RPMI8226 (cell line): ENCODE measurements at regions not wholly inside any gene's neighbourhood (a gene's known extent, or its start where the extent isn't known, plus 50 kb on each side); places are given as distances from the start of the nearest gene placed in this dataset.
"Not testable (repeated sequence)": the region's sequence is repeated elsewhere in the genome, so short reads cannot be mapped to it uniquely, and the experiment has no call there.

ENCODE experiments used
- DNase-seq: peaks from one replicate; pipeline ENCODE4 v3.0.0-alpha.2; 2015

DNA sequence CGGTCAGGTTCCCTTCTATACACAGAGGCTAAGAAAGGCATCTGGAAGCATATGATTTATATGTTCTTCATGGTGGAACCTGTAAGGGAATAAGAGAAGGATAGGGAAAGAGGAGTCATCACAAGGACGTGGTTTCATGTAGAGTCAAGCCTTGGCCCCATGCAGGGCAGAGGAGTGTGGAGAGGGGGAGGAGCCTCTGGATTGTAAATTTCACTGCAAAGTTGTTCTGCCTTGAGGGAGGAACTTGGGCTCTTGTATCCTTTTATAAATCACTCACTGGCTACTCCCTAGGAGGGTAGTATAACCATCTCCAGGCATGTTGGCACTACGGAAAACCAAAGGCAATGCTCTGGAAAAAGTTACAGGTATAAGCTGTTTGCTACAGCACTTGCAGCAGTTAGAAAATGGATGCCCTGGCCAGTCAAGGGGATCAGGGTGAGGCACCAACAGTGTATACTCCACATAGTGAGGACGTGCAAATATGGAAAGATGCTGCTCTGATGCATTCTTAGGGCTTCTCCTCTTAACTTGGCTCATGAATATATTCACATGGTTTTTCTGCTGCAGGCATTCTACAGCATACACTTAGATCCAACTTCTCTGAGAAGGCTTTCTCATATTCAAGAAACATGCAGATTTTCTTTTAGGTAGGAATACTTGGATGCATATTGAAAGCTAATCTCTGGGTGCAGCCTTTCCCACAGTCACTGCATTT, 60.3 kb upstream of the ZNF81 start:
- no peak for DNase-seq

GRCh38 chrX:47772764-47773163, 63.9 kb upstream of the ZNF81 start:
- DNase-seq = no peak

DNA sequence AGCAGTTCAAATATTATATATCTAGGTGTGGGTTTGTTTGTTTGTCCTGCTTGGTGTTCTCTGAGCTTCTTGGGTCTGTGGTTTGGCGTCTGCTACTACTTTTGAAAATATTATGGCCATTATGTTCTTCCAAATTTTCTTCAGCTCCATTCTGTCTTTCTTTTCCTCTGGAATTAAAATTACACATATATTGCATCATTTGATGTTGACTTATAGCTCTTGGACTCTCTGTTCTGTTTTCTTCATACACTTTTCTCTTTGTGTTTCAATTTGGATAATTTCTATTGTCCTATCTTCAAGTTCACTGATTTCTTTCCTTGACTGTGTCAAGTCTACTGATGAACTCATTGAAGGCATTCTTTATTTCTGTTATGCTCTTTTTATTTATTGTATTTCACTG, 65.2 kb upstream of the ZNF81 start:
- no peak for DNase-seq

GRCh38 chrX:47762826-47763225, 73.9 kb upstream of the ZNF81 start:
- not testable (repeated sequence) for DNase-seq

- DNase-seq = no peak
These were observed 84.0 kb upstream of the ZNF81 start for GRCh38 chrX:47752685-47753084.

DNA sequence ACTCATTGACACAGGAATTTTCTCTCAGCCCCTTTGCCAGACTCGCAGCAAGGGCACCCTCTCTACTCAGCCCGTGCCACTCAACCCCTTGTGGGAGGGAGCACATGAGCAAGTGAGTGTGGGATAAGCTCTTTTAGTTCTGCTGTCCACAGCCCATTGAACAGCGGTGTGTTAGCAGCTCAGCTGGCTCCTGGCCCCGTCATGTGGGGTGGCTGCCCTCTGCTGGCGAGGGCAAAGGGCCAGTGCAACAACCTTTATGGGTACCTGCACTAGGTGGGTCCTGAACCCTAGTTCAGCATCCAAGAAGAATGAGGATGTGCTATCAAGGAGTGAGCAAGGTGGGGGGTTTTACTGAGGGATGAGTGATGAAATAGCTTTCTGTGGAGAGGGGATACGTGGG, 85.0 kb upstream of the ZNF81 start:
- peak; percentile 41 for DNase-seq

- peak; percentile 2 for DNase-seq
These were observed 87.3 kb upstream of the ZNF81 start for GRCh38 chrX:47749185-47749967.

DNA sequence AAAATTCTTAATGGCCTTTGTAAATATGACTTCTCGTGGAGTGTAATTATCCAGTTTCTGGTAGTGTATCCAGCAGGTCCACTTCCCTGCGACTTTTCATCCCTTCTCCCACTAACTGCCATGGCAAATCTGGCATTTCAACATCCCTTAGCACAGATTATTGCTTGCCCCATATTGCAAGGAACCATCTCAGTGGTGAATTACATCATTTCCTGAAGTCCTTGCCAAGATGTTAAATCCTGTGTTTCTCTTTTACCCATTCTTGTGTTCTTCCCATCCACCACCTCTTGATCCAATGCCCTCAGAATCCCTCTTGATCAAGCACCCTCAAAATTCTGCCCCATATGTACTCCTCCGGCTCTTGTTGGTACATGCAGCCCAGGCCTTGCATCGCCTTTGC, 88.1 kb upstream of the ZNF81 start:
- no peak for DNase-seq

DNA sequence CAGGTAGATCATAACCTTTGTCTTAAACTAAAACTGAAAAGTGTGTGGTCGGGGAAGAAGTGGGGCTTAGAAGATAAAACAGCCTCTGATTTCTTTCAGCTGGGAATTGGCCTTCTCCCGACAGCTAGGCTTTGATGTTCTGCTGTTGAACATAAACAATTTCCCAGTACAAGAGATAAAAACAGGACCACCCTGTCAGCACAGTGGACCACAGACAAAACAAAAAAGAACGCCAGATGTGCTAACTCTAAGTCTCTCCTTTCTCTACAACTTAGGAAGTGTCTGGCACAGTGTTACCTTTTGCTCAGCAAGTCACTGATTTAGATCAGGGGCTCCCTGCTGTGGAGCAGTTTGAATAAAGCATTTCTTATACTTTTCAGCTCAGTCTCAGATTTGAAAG, 87.5 kb upstream of the UXT start:
- no peak for DNase-seq

GRCh38 chrX:47745416-47745815, 86.4 kb upstream of the UXT start:
- no peak for DNase-seq

- DNase-seq = no peak
These were observed 84.5 kb upstream of the UXT start for GRCh38 chrX:47743504-47743903.

DNA sequence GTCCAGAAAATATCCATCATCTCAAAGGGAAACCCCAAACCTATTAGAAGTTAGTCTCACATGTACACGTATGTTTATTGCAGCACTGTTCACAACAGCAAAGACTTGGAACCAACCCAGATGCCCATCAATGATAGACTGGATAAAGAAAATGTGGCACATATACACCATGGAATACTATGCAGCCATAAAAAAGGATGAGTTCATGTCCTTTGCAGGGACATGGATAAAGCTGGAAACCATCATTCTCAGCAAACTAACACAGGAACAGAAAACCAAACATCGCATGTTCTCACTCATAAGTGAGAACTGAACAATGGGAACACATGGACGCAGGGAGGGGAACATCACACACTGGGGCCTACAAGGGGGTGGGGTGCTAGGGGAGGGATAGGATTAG, 79.9 kb upstream of the UXT start:
- not testable (repeated sequence) for DNase-seq

DNA sequence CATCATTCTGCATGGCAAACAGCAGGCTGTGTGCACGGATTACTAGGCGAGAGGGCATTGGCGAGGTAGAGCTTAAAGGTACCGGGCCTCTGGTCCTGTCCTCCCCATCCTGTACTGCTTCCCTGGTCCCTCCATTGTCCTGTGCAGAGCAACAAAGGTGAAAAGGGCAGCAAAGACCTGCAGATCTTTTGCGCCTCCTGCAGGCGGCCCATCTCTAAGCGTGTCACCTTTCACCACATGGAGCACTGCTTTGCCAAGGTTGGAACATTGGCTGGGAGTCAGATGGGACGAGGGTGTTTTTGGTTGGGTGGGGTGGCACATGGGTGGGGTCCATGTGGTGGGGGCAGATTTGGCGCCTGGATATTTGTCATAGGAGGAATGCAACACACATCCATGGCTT, 64.7 kb upstream of the UXT start:
- DNase-seq = peak; percentile 15

GRCh38 chrX:47723083-47723482, 64.1 kb upstream of the UXT start:
- no peak for DNase-seq

GRCh38 chrX:47722260-47722659, 63.3 kb upstream of the UXT start:
- DNase-seq = no peak

DNA sequence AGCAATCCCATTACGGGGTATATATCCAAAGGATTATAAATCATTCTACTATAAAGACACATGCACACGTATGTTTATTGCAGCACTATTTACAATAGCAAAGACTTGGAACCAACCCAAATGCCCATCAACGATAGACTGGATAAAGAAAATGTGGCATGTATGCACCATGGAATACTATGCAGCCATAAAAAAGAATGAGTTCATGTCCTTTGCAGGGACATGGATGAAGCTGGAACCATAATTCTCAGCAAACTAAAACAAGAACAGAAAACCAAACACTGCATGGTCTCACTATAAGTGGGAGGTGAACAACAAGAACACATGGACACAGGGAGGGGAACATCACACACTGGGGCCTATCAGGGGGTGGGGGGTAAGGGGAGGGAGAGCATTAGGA, 56.1 kb upstream of the UXT start:
- not testable (repeated sequence) for DNase-seq

- DNase-seq = not testable (repeated sequence)
These were observed 53.7 kb upstream of the UXT start for GRCh38 chrX:47712675-47713074.

- DNase-seq = no peak
These were observed 51.3 kb upstream of the UXT start for GRCh38 chrX:47710252-47710651.
